Left kidney (tissue), 1 donor: ENCODE measurements at regions not wholly inside any gene's neighbourhood (a gene's known extent, or its start where the extent isn't known, plus 50 kb on each side); places are given as distances from the start of the nearest gene placed in this dataset.

Experiments used
- DNase-seq: peaks from one replicate; pipeline ENCODE4 v3.0.0-alpha.2; 2013

GRCh38 chr17:77432034-77432661 lies 291.4 kb downstream of the SEC14L1 start:
- DNase-seq: no peak

GRCh38 chr17:77432742-77433141 lies 292.0 kb downstream of the SEC14L1 start:
- DNase-seq: no peak

- DNase-seq: no peak
Measured at GRCh38 chr17:77433385-77434135, 292.8 kb downstream of the SEC14L1 start.

- no peak for DNase-seq
Measured at GRCh38 chr17:77434136-77435114, 293.7 kb downstream of the SEC14L1 start.

- no peak for DNase-seq
Measured at GRCh38 chr17:77435272-77436057, 294.7 kb downstream of the SEC14L1 start.

- no peak for DNase-seq
Measured at GRCh38 chr17:77436058-77436442, 295.3 kb downstream of the SEC14L1 start.

GRCh38 chr17:77436481-77436880 lies 295.7 kb downstream of the SEC14L1 start:
- DNase-seq: no peak

GRCh38 chr17:77437017-77437416 lies 296.2 kb downstream of the SEC14L1 start:
- no peak for DNase-seq

- DNase-seq: no peak
Measured at GRCh38 chr17:77437747-77438146, 297.0 kb downstream of the SEC14L1 start.

GRCh38 chr17:77438241-77439188 lies 297.7 kb downstream of the SEC14L1 start:
- DNase-seq: no peak

- no peak for DNase-seq
Measured at GRCh38 chr17:77439189-77440018, 298.6 kb downstream of the SEC14L1 start.

GRCh38 chr17:77440560-77440981 lies 299.8 kb downstream of the SEC14L1 start:
- DNase-seq: no peak

- DNase-seq: no peak
Measured at GRCh38 chr17:77441130-77441920, 300.6 kb downstream of the SEC14L1 start.

- DNase-seq: no peak
Measured at GRCh38 chr17:77441940-77442339, 301.2 kb downstream of the SEC14L1 start.

- DNase-seq: no peak
Measured at GRCh38 chr17:77442976-77443747, 302.4 kb downstream of the SEC14L1 start.

- DNase-seq: no peak
Measured at GRCh38 chr17:77443748-77444260, 303.0 kb downstream of the SEC14L1 start.

GRCh38 chr17:77444628-77444983 lies 303.8 kb downstream of the SEC14L1 start:
- no peak for DNase-seq
